Forelimb muscle (tissue), 1 donor: ENCODE measurements at regions not wholly inside any gene's neighbourhood (a gene's known extent, or its start where the extent isn't known, plus 50 kb on each side); places are given as distances from the start of the nearest gene placed in this dataset.
"Not testable (repeated sequence)": the region's sequence is repeated elsewhere in the genome, so short reads cannot be mapped to it uniquely, and the experiment has no call there.

ENCODE experiments used
- DNase-seq: peaks from one replicate; pipeline ENCODE4 v3.0.0-alpha.2; 2013; ENCODE audit warnings: low read depth

GRCh38 chr22:25395468-25395867 is 169.0 kb upstream of the GRK3 start:
- no peak for DNase-seq

GRCh38 chr22:25395915-25396314 is 168.6 kb upstream of the GRK3 start:
- DNase-seq = no peak

GRCh38 chr22:25396615-25397200 is 167.8 kb upstream of the GRK3 start:
- no peak for DNase-seq

- DNase-seq = no peak
Observed at GRCh38 chr22:25397616-25398015, 166.9 kb upstream of the GRK3 start.

- not testable (repeated sequence) for DNase-seq
Observed at GRCh38 chr22:25398591-25399062, 165.8 kb upstream of the GRK3 start.

- DNase-seq = no peak
Observed at GRCh38 chr22:25399649-25400151, 164.8 kb upstream of the GRK3 start.

- no peak for DNase-seq
Observed at GRCh38 chr22:25402160-25402500, 162.3 kb upstream of the GRK3 start.

- DNase-seq = no peak
Observed at GRCh38 chr22:25402501-25403283, 161.8 kb upstream of the GRK3 start.

- no peak for DNase-seq
Observed at GRCh38 chr22:25403284-25403810, 161.1 kb upstream of the GRK3 start.

GRCh38 chr22:25403811-25404471 is 160.5 kb upstream of the GRK3 start:
- DNase-seq = no peak

- no peak for DNase-seq
Observed at GRCh38 chr22:25404556-25404927, 159.9 kb upstream of the GRK3 start.

GRCh38 chr22:25404928-25405816 is 159.3 kb upstream of the GRK3 start:
- no peak for DNase-seq

- no peak for DNase-seq
Observed at GRCh38 chr22:25405841-25406509, 158.5 kb upstream of the GRK3 start.

GRCh38 chr22:25406510-25407210 is 157.8 kb upstream of the GRK3 start:
- no peak for DNase-seq

- DNase-seq = no peak
Observed at GRCh38 chr22:25407226-25407858, 157.1 kb upstream of the GRK3 start.

- no peak for DNase-seq
Observed at GRCh38 chr22:25407859-25408229, 156.6 kb upstream of the GRK3 start.

GRCh38 chr22:25409240-25409639 is 155.2 kb upstream of the GRK3 start:
- no peak for DNase-seq

GRCh38 chr22:25410849-25411248 is 153.6 kb upstream of the GRK3 start:
- no peak for DNase-seq

- no peak for DNase-seq
Observed at GRCh38 chr22:25413620-25414019, 150.9 kb upstream of the GRK3 start.

- not testable (repeated sequence) for DNase-seq
Observed at GRCh38 chr22:25415731-25416130, 148.7 kb upstream of the GRK3 start.
